Spleen (tissue), 7 donors: ENCODE measurements at regions not wholly inside any gene's neighbourhood (a gene's known extent, or its start where the extent isn't known, plus 50 kb on each side); places are given as distances from the start of the nearest gene placed in this dataset.
A peak's percentile ranks its signal among the peaks of the same experiment; 100 is the strongest.

Experiments used
- POLR2A ChIP-seq, 3 donors: fragments of 450-650 bp; IDR thresholded peaks; one replicate each; pipeline ENCODE4 v1.5.1; 2017; ENCODE audit warnings: antibody characterized with exemption in 3 of 3, mild to moderate bottlenecking in 1 of 3
- POLR2AphosphoS5 ChIP-seq, 3 donors: sonication (generic); formaldehyde crosslinking; IDR thresholded peaks; one replicate each; pipeline ENCODE4 v1.5.1; 2017; ENCODE audit warnings: antibody characterized with exemption in 3 of 3
- TF ChIP-seq, protein P1 (sequence below), 11 experiments: fragments of 200-600 bp in 7 of 11; fragments of 450-650 bp in 4 of 11; sonication (generic) in 4 of 11; IDR thresholded peaks in 8 of 11; conservative IDR thresholded peaks in 3 of 11; 1 replicate in 7 of 11; 2 replicates in 4 of 11; pipeline versions ENCODE4 v1.4.0 to v1.8.0; 2016 to 2021; ENCODE audit warnings: antibody characterized with exemption in 11 of 11, inconsistent platforms in 4 of 11, mild to moderate bottlenecking in 1 of 11
- donor health status: DM: no; HTN: no; CAD: no; lungs with moderate emphysema.
- donor health status: DM: no; HTN: no; CAD: no.
- donor health status: DM: no; HTN: no; CAD: no.

DNA sequence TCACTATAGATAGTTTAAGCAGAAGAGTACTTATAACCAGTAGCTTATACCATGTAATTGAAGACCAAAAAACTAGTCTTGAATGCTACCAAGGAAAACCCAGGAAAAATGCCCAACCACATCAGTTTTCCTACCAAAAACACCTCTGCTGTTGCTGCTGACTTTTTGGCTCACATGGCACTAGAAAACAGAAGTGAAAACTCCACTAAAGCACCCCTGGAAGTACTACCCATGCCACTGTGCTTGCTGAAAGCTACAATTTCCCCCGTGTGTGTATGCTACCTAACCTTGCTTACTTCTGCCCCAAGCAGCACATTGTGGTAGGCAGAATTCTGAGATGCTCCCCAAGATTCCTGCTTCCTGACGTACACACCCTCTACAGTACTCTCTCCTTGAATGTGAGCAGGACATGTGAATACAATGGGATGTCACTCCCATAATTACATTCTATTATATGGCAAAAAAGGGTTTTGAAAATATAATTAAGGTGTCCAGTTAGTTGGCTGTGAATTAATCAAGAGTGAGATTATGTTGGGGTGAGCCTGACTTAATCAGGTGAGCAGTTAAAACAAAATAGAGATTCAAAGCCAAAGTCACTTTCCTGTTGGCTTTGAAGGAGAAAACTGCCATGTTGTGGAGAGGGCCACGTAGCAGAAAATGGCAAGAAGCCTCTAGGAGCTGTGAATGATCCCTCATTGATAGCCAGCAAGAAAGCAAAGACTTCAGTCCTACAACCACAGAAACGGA, 209.8 kb upstream of the MARCKS start:
- TF ChIP-seq, protein P1, sequence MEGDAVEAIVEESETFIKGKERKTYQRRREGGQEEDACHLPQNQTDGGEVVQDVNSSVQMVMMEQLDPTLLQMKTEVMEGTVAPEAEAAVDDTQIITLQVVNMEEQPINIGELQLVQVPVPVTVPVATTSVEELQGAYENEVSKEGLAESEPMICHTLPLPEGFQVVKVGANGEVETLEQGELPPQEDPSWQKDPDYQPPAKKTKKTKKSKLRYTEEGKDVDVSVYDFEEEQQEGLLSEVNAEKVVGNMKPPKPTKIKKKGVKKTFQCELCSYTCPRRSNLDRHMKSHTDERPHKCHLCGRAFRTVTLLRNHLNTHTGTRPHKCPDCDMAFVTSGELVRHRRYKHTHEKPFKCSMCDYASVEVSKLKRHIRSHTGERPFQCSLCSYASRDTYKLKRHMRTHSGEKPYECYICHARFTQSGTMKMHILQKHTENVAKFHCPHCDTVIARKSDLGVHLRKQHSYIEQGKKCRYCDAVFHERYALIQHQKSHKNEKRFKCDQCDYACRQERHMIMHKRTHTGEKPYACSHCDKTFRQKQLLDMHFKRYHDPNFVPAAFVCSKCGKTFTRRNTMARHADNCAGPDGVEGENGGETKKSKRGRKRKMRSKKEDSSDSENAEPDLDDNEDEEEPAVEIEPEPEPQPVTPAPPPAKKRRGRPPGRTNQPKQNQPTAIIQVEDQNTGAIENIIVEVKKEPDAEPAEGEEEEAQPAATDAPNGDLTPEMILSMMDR (IDR thresholded peaks at IDR 0.05 in 8 of 11, conservative IDR thresholded peaks at IDR 0.05 in 3 of 11) = no peak
- no peak for TF ChIP-seq POLR2A (IDR thresholded peaks at IDR 0.05)
- TF ChIP-seq POLR2AphosphoS5 (IDR thresholded peaks at IDR 0.05) = peak in 1 of 3 donors; percentile 42
